ENCODE measurements at regions not wholly inside any gene's neighbourhood (a gene's known extent, or its start where the extent isn't known, plus 50 kb on each side); places are given as distances from the start of the nearest gene placed in this dataset.
A peak's percentile ranks its signal among the peaks of the same experiment; 100 is the strongest.

- H3K79me2 ChIP-seq (ENCODE audit: control insufficient read depth, insufficient read depth, low read length): no peaks in the 10 kb centered on the region
- peak overlapping the region; percentile 33 for H3K27ac ChIP-seq (ENCODE audit: low read depth, low read length)
- DNase-seq: peak; percentile 98
- no peak overlapping the region for H4K8ac ChIP-seq (ENCODE audit: low read depth, low read length)
- H3K4ac ChIP-seq (ENCODE audit: low read depth, low read length): no peak overlapping the region
- no peaks in the 10 kb centered on the region for H3K36me3 ChIP-seq (ENCODE audit: control insufficient read depth, insufficient read depth, low read length)
- no CpG with 5 or more reads among the region's 81 CpGs for WGBS (ENCODE audit: extremely low coverage, insufficient coverage, low lambda C conversion rate)
- no peak overlapping the region for H2BK5ac ChIP-seq (ENCODE audit: low read length)
- no peak overlapping the region for H4K5ac ChIP-seq (ENCODE audit: low read length)
- no peak overlapping the region for H2BK15ac ChIP-seq (replicated peaks; ENCODE audit: low read depth)
- peak overlapping the region; percentile 8 for H3K18ac ChIP-seq (ENCODE audit: low read length)
- peaks cover 5% of the 10 kb centered on the region for H3K4me1 ChIP-seq (ENCODE audit: control insufficient read depth, low read depth, low read length)
- H3K79me1 ChIP-seq (ENCODE audit: low read length): no peaks in the 10 kb centered on the region
- H3K23ac ChIP-seq (ENCODE audit: low read length): no peak overlapping the region
- H3K27me3 ChIP-seq (ENCODE audit: insufficient read depth, low read length, poor library complexity): no peaks in the 10 kb centered on the region
- no peak overlapping the region for H2AK5ac ChIP-seq (ENCODE audit: low read length)
- peak overlapping the region; percentile 49 for H3K9ac ChIP-seq (ENCODE audit: low read length)
- H3K56ac ChIP-seq (ENCODE audit: low read length): peak overlapping the region; percentile 76
- H2BK120ac ChIP-seq (ENCODE audit: low read depth, low read length): no peak overlapping the region
- H3K4me3 ChIP-seq (ENCODE audit: low read length): peak overlapping the region; percentile 0
- H3K4me2 ChIP-seq (ENCODE audit: low read length): peak overlapping the region; percentile 70
These were observed 269.6 kb downstream of the RPS24 start for GRCh38 chr10:78302989-78303854.

DNA sequence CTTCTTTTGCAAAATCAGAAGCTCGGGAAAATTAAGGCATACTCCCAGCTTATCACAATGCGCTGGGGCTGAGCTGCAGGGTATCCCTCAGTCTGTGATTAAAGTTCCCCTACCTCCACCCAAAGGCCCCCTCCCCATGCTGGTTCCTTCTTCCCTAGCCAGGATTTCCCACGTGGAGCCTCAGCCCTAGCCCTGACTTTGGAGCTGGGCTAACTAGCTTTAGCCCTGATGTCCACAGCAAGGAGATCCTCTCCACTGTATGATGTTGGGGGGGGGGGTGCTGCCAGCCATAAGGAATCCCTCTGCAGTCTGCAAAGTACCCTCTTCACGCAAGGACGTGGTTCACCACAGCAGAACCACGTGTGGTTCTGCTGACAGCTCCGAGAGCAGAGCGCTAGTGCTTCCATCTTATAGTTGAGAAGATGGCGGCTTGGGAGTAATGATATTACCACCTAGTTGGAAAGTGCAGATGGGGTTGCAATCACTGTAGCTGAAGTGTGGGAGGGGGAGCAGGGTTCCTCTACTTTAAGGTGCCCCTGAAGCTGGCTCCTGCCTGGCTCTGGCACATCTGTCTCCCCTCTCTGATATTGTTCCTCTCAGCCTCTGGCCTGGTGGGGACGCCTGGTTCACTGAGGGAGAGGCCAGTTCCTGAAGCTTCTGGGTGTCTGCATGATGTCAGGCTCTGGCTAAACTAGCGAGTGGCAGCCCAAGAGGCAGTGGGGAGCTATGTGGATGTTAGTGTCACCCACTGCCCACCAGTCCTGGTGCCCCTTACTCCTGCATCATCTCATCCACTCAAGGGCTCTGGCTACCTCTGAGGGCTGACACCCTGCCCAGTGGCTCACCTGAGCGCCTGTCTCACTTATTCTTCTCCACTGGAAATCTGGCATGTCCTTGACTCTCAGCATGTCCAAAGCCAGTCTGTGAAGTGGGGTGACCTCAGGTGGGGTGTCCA is 270.7 kb downstream of the RPS24 start:
- Histone ChIP-seq H2AK5ac (ENCODE audit: low read length) (no peak overlapping the region), H3K4me3 (ENCODE audit: low read length) (no peak overlapping the region), H2BK15ac (replicated peaks; ENCODE audit: low read depth) (no peak overlapping the region), H3K27ac (ENCODE audit: low read depth, low read length) (no peak overlapping the region), H2BK120ac (ENCODE audit: low read depth, low read length) (no peak overlapping the region), H3K56ac (ENCODE audit: low read length) (no peak overlapping the region), H4K5ac (ENCODE audit: low read length) (no peak overlapping the region), H4K8ac (ENCODE audit: low read depth, low read length) (no peak overlapping the region), H2BK5ac (ENCODE audit: low read length) (no peak overlapping the region), H3K79me2 (ENCODE audit: control insufficient read depth, insufficient read depth, low read length) (no peaks in the 10 kb centered on the region), H3K18ac (ENCODE audit: low read length) (no peak overlapping the region), H3K36me3 (ENCODE audit: control insufficient read depth, insufficient read depth, low read length) (no peaks in the 10 kb centered on the region), H3K4me1 (ENCODE audit: control insufficient read depth, low read depth, low read length) (peaks cover 5% of the 10 kb centered on the region), H3K9ac (ENCODE audit: low read length) (no peak overlapping the region), H3K4me2 (ENCODE audit: low read length) (no peak overlapping the region), H3K27me3 (ENCODE audit: insufficient read depth, low read length, poor library complexity) (no peaks in the 10 kb centered on the region), H3K4ac (ENCODE audit: low read depth, low read length) (no peak overlapping the region), H3K23ac (ENCODE audit: low read length) (no peak overlapping the region), H3K79me1 (ENCODE audit: low read length) (no peaks in the 10 kb centered on the region)
- no peak for DNase-seq
- no CpG with 5 or more reads among the region's 12 CpGs for WGBS (ENCODE audit: extremely low coverage, insufficient coverage, low lambda C conversion rate)

- no peaks in the 10 kb centered on the region for H3K36me3 ChIP-seq (ENCODE audit: control insufficient read depth, insufficient read depth, low read length)
- DNase-seq: no peak
- H2BK15ac ChIP-seq (replicated peaks; ENCODE audit: low read depth): no peak overlapping the region
- no peak overlapping the region for H4K8ac ChIP-seq (ENCODE audit: low read depth, low read length)
- no peak overlapping the region for H4K5ac ChIP-seq (ENCODE audit: low read length)
- H3K79me2 ChIP-seq (ENCODE audit: control insufficient read depth, insufficient read depth, low read length): no peaks in the 10 kb centered on the region
- H3K4me2 ChIP-seq (ENCODE audit: low read length): no peak overlapping the region
- H3K4ac ChIP-seq (ENCODE audit: low read depth, low read length): no peak overlapping the region
- H3K23ac ChIP-seq (ENCODE audit: low read length): no peak overlapping the region
- H3K27ac ChIP-seq (ENCODE audit: low read depth, low read length): no peak overlapping the region
- H3K4me3 ChIP-seq (ENCODE audit: low read length): no peak overlapping the region
- H2AK5ac ChIP-seq (ENCODE audit: low read length): no peak overlapping the region
- no peak overlapping the region for H2BK120ac ChIP-seq (ENCODE audit: low read depth, low read length)
- no peak overlapping the region for H2BK5ac ChIP-seq (ENCODE audit: low read length)
- WGBS (ENCODE audit: extremely low coverage, insufficient coverage, low lambda C conversion rate): no CpG with 5 or more reads among the region's 3 CpGs
- H3K79me1 ChIP-seq (ENCODE audit: low read length): no peaks in the 10 kb centered on the region
- peaks cover 5% of the 10 kb centered on the region for H3K4me1 ChIP-seq (ENCODE audit: control insufficient read depth, low read depth, low read length)
- no peak overlapping the region for H3K56ac ChIP-seq (ENCODE audit: low read length)
- H3K9ac ChIP-seq (ENCODE audit: low read length): no peak overlapping the region
- H3K27me3 ChIP-seq (ENCODE audit: insufficient read depth, low read length, poor library complexity): no peaks in the 10 kb centered on the region
- H3K18ac ChIP-seq (ENCODE audit: low read length): no peak overlapping the region
These were observed 271.6 kb downstream of the RPS24 start for GRCh38 chr10:78305311-78305710.

DNA sequence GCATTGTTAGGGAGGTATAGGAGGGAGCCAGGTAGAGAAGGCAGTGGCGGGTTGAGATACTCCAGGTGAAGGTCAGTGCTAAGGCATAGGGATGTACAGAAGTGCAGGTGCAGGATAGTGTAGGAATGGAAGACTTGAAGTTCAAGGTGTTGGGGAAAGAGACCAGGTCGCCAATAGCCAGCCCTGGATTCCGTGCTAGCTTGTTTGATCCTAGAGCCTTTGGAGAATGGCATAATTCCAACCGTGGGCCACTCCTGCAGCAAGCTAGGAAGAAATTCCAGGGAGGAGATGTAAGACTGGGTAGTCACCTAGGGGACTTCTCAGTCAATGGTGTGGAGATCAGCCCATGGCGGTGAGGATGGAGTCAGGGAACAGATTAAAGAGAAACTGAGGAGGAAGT is 272.7 kb downstream of the RPS24 start:
- Histone ChIP-seq H3K4me3 (ENCODE audit: low read length) (no peak overlapping the region), H4K8ac (ENCODE audit: low read depth, low read length) (no peak overlapping the region), H3K23ac (ENCODE audit: low read length) (no peak overlapping the region), H3K4ac (ENCODE audit: low read depth, low read length) (no peak overlapping the region), H3K79me2 (ENCODE audit: control insufficient read depth, insufficient read depth, low read length) (no peaks in the 10 kb centered on the region), H3K18ac (ENCODE audit: low read length) (no peak overlapping the region), H2AK5ac (ENCODE audit: low read length) (no peak overlapping the region), H3K56ac (ENCODE audit: low read length) (no peak overlapping the region), H3K27ac (ENCODE audit: low read depth, low read length) (no peak overlapping the region), H3K36me3 (ENCODE audit: control insufficient read depth, insufficient read depth, low read length) (no peaks in the 10 kb centered on the region), H3K9ac (ENCODE audit: low read length) (no peak overlapping the region), H2BK120ac (ENCODE audit: low read depth, low read length) (no peak overlapping the region), H4K5ac (ENCODE audit: low read length) (no peak overlapping the region), H3K4me1 (ENCODE audit: control insufficient read depth, low read depth, low read length) (peaks cover 5% of the 10 kb centered on the region), H3K4me2 (ENCODE audit: low read length) (no peak overlapping the region), H3K79me1 (ENCODE audit: low read length) (no peaks in the 10 kb centered on the region), H2BK15ac (replicated peaks; ENCODE audit: low read depth) (no peak overlapping the region), H2BK5ac (ENCODE audit: low read length) (no peak overlapping the region), H3K27me3 (ENCODE audit: insufficient read depth, low read length, poor library complexity) (no peaks in the 10 kb centered on the region)
- no peak for DNase-seq
- WGBS (ENCODE audit: extremely low coverage, insufficient coverage, low lambda C conversion rate): no CpG with 5 or more reads among the region's 5 CpGs

- no peak overlapping the region for H3K56ac ChIP-seq (ENCODE audit: low read length)
- H3K27me3 ChIP-seq (ENCODE audit: insufficient read depth, low read length, poor library complexity): no peaks in the 10 kb centered on the region
- WGBS (ENCODE audit: extremely low coverage, insufficient coverage, low lambda C conversion rate): no CpG with 5 or more reads among the region's 1 CpG
- no peak overlapping the region for H3K9ac ChIP-seq (ENCODE audit: low read length)
- no peak overlapping the region for H3K4ac ChIP-seq (ENCODE audit: low read depth, low read length)
- H2AK5ac ChIP-seq (ENCODE audit: low read length): no peak overlapping the region
- H3K79me1 ChIP-seq (ENCODE audit: low read length): no peaks in the 10 kb centered on the region
- H3K4me1 ChIP-seq (ENCODE audit: control insufficient read depth, low read depth, low read length): peaks cover 4% of the 10 kb centered on the region
- no peak overlapping the region for H3K18ac ChIP-seq (ENCODE audit: low read length)
- no peak overlapping the region for H4K5ac ChIP-seq (ENCODE audit: low read length)
- no peak overlapping the region for H3K4me3 ChIP-seq (ENCODE audit: low read length)
- DNase-seq: no peak
- no peak overlapping the region for H3K23ac ChIP-seq (ENCODE audit: low read length)
- no peak overlapping the region for H2BK15ac ChIP-seq (replicated peaks; ENCODE audit: low read depth)
- H3K36me3 ChIP-seq (ENCODE audit: control insufficient read depth, insufficient read depth, low read length): no peaks in the 10 kb centered on the region
- no peak overlapping the region for H2BK5ac ChIP-seq (ENCODE audit: low read length)
- no peak overlapping the region for H3K27ac ChIP-seq (ENCODE audit: low read depth, low read length)
- no peak overlapping the region for H4K8ac ChIP-seq (ENCODE audit: low read depth, low read length)
- H3K4me2 ChIP-seq (ENCODE audit: low read length): no peak overlapping the region
- no peak overlapping the region for H2BK120ac ChIP-seq (ENCODE audit: low read depth, low read length)
- H3K79me2 ChIP-seq (ENCODE audit: control insufficient read depth, insufficient read depth, low read length): no peaks in the 10 kb centered on the region
These were observed 273.9 kb downstream of the RPS24 start for GRCh38 chr10:78307576-78307975.

Data from mesendoderm (in vitro differentiated cells).